Lung (tissue), 11 donors: ENCODE measurements at regions not wholly inside any gene's neighbourhood (a gene's known extent, or its start where the extent isn't known, plus 50 kb on each side); places are given as distances from the start of the nearest gene placed in this dataset.

Experiments used
- ATAC-seq: fragments of 200-7000 bp; cut with Tn5 transposase; one replicate; pipeline ENCODE4 v1.9.1; 2020; ENCODE audit warnings: moderate number of reproducible peaks; ENCODE audit not compliant: insufficient read depth, low FRiP score
- DNase-seq, 3 donors: peaks; one replicate each; pipeline ENCODE4 v3.0.0-alpha.2; 2013 to 2017
- H3K27ac ChIP-seq, 2 donors: one replicate each; pipeline ENCODE4 v1.5.1; 2013; ENCODE audit warnings: mild to moderate bottlenecking in 2 of 2, moderate library complexity in 2 of 2, control low read depth in 1 of 2, inconsistent platforms in 1 of 2, low read depth in 1 of 2, low read length in 1 of 2
- H3K27me3 ChIP-seq, 3 donors: one replicate each; pipeline ENCODE4 v1.5.1; 2013; ENCODE audit warnings: low read length in 2 of 3; ENCODE audit not compliant: control insufficient read depth in 3 of 3, insufficient read depth in 3 of 3
- H3K36me3 ChIP-seq, 4 donors: one replicate each; pipeline ENCODE4 v1.5.1; 2013; ENCODE audit warnings: low read length in 4 of 4, mild to moderate bottlenecking in 1 of 4, moderate library complexity in 1 of 4; ENCODE audit not compliant: control insufficient read depth in 4 of 4, insufficient read depth in 4 of 4
- H3K4me1 ChIP-seq, 5 donors: one replicate each; pipeline ENCODE4 v1.5.1; 2013; ENCODE audit warnings: low read length in 5 of 5, mild to moderate bottlenecking in 2 of 5, moderate library complexity in 1 of 5; ENCODE audit not compliant: control insufficient read depth in 5 of 5, insufficient read depth in 5 of 5
- H3K4me3 ChIP-seq: one replicate; pipeline ENCODE4 v1.5.1; 2013; ENCODE audit warnings: mild to moderate bottlenecking, control low read depth, moderate library complexity
- H3K9ac ChIP-seq, 2 donors: one replicate each; pipeline ENCODE4 v1.5.1; 2013; ENCODE audit warnings: low read length in 2 of 2, control low read depth in 1 of 2; ENCODE audit not compliant: insufficient read depth in 1 of 2
- H3K9me3 ChIP-seq, 4 donors: one replicate each; pipeline ENCODE4 v1.5.1; 2013; ENCODE audit warnings: low read length in 3 of 4, mild to moderate bottlenecking in 1 of 4, moderate library complexity in 1 of 4; ENCODE audit not compliant: control insufficient read depth in 4 of 4, insufficient read depth in 3 of 4
- WGBS, 2 donors: extraction: QIAGEN DNeasy Blood & Tissue Kit; methylation state at CpG; one replicate each; pipeline ENCODE4 v1.1.7; 2013; 5-methylcytosine and 5-hydroxymethylcytosine counted together
- TF ChIP-seq, protein P1 (sequence below): IDR thresholded peaks from 2 replicates; pipeline ENCODE4 v1.5.1; 2012; ENCODE audit warnings: mild to moderate bottlenecking; ENCODE audit errors: control extremely low read depth, extremely low read depth
- donor health status: control.
- donor health status: control.
- donor health status: Bipolar disorder and iron deficiency.
- donor health status: healthy.
- donor health status: DM: yes; HTN: yes; CAD: no.

DNA sequence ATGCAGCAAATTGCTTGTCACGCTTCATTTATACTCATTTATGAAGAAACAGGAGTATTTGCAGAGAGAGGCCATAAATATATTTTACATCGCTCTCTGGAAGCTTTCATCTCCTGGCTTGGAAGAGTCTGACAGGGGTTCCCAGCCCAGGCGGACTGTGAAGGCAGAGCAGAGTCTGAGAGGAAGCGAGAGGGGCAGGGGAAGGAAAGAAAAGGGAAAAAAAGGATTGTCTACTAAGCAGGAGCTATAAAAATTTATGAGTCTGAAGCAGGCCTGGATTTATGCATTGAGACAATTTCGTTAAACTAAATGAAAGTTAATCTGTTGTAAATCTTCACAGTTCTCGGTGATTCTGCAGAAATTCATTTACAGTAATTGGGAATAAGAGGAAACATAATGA is 143.9 kb upstream of the GYPC start:
- TF ChIP-seq, protein P1, sequence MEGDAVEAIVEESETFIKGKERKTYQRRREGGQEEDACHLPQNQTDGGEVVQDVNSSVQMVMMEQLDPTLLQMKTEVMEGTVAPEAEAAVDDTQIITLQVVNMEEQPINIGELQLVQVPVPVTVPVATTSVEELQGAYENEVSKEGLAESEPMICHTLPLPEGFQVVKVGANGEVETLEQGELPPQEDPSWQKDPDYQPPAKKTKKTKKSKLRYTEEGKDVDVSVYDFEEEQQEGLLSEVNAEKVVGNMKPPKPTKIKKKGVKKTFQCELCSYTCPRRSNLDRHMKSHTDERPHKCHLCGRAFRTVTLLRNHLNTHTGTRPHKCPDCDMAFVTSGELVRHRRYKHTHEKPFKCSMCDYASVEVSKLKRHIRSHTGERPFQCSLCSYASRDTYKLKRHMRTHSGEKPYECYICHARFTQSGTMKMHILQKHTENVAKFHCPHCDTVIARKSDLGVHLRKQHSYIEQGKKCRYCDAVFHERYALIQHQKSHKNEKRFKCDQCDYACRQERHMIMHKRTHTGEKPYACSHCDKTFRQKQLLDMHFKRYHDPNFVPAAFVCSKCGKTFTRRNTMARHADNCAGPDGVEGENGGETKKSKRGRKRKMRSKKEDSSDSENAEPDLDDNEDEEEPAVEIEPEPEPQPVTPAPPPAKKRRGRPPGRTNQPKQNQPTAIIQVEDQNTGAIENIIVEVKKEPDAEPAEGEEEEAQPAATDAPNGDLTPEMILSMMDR, result no peak
- no peak overlapping the region for H3K4me3 ChIP-seq
- ATAC-seq (no peak), DNase-seq (no peak)
- peaks cover 0 to 5% (median 0%) of the 10 kb centered on the region in 5 donors for H3K4me1 ChIP-seq
- H3K9me3 ChIP-seq, result peaks cover 0 to 1% (median 0%) of the 10 kb centered on the region in 4 donors
- H3K36me3 ChIP-seq, result no peaks in the 10 kb centered on the region
- H3K27ac ChIP-seq, result no peak overlapping the region
- 94 to 96% methylated on average over 6 of the region's 6 CpGs for WGBS, 2 donors
- H3K9ac ChIP-seq, result no peak overlapping the region
- no peaks in the 10 kb centered on the region for H3K27me3 ChIP-seq

GRCh38 chr2:126513033-126513432 is 142.9 kb upstream of the GYPC start:
- WGBS, 2 donors, result 65 to 87% methylated on average over 4 of the region's 4 CpGs
- Histone ChIP-seq H3K4me3 (no peak overlapping the region), H3K36me3 (no peaks in the 10 kb centered on the region), H3K27ac (no peak overlapping the region), H3K9me3 (peaks cover 0 to 1% (median 0%) of the 10 kb centered on the region in 4 donors), H3K27me3 (no peaks in the 10 kb centered on the region), H3K4me1 (no peaks in the 10 kb centered on the region), H3K9ac (no peak overlapping the region)
- DNase-seq (no peak), ATAC-seq (no peak)
- TF ChIP-seq, protein P1, result no peak

- no peak for DNase-seq
Measured at GRCh38 chr2:126515471-126515870, 140.5 kb upstream of the GYPC start.

More at GRCh38 chr2:126515471-126515870, 140.5 kb upstream of the GYPC start:
- WGBS, 2 donors, result 67 to 87% methylated on average over 2 of the region's 2 CpGs
- Histone ChIP-seq H3K36me3 (no peaks in the 10 kb centered on the region), H3K9ac (no peak overlapping the region), H3K27me3 (no peaks in the 10 kb centered on the region), H3K9me3 (peaks cover 0 to 1% (median 0%) of the 10 kb centered on the region in 4 donors), H3K4me1 (no peaks in the 10 kb centered on the region), H3K27ac (no peak overlapping the region), H3K4me3 (no peak overlapping the region)
- TF ChIP-seq, protein P1, result no peak
- ATAC-seq, result no peak
